SK-N-SH (cell line): ENCODE measurements at regions not wholly inside any gene's neighbourhood (a gene's known extent, or its start where the extent isn't known, plus 50 kb on each side); places are given as distances from the start of the nearest gene placed in this dataset.

Source experiments
- CTCF ChIA-PET: fragments of 300-600, 350-600 bp; formaldehyde crosslinking; extraction: SDS; loops from one replicate; lab custom pipeline; 2021; lab: Yijun Ruan, JAX
- POLR2A ChIA-PET: fragments of 350-600 bp; sonication (Branson Sonifier 250); formaldehyde crosslinking; extraction: SDS; loops from one replicate; lab custom pipeline; 2020; ENCODE audit warnings: antibody characterized with exemption, inconsistent platforms; lab: Yijun Ruan, JAX
- DNase-seq: peaks from one replicate; pipeline ENCODE4 v3.0.0; 2012
- H2AFZ ChIP-seq: fragments of 200-600 bp; sonication (generic); 2 replicates; pipeline ENCODE4 v1.8.1; 2016; ENCODE audit warnings: antibody characterized with exemption, mild to moderate bottlenecking, low read depth
- H3F3A ChIP-seq: fragments of 200-600 bp; sonication (generic); replicated peaks from 2 replicates; pipeline ENCODE3; 2016; ENCODE audit warnings: antibody characterized with exemption, mild to moderate bottlenecking; ENCODE audit not compliant: insufficient read depth
- H3K27ac ChIP-seq, 2 experiments: fragments of 200-500 bp in 1 of 2; fragments of 200-600 bp in 1 of 2; sonication (Bioruptor generic) in 1 of 2; sonication (generic), shearing (Covaris generic) in 1 of 2; 2 replicates each; pipeline versions ENCODE4 v1.5.1 to v1.6.1; 2014 to 2016; ENCODE audit warnings: low read depth in 2 of 2, inconsistent platforms in 1 of 2, low read length in 1 of 2, mild to moderate bottlenecking in 1 of 2, mixed read lengths in 1 of 2
- H3K27me3 ChIP-seq: fragments of 200-600 bp; sonication (generic), shearing (Covaris generic); 2 replicates; pipeline ENCODE4 v1.6.1; 2016; ENCODE audit warnings: mixed run types; ENCODE audit not compliant: insufficient read depth
- H3K36me3 ChIP-seq, 2 experiments: fragments of 200-500 bp in 1 of 2; fragments of 200-600 bp in 1 of 2; sonication (Bioruptor generic) in 1 of 2; sonication (generic) in 1 of 2; replicated peaks in 1 of 2; 2 replicates each; pipeline versions ENCODE3 to v1.5.1; 2014 to 2016; ENCODE audit warnings: low read length in 1 of 2, mild to moderate bottlenecking in 1 of 2; ENCODE audit not compliant: insufficient read depth in 2 of 2, control insufficient read depth in 1 of 2
- H3K4me1 ChIP-seq, 2 experiments: fragments of 200-500 bp in 1 of 2; fragments of 200-600 bp in 1 of 2; sonication (Bioruptor generic) in 1 of 2; sonication (generic), shearing (Covaris generic) in 1 of 2; 2 replicates each; pipeline versions ENCODE4 v1.5.1 to v1.6.1; 2014 to 2016; ENCODE audit warnings: low read depth in 1 of 2, low read length in 1 of 2, mixed run types in 1 of 2; ENCODE audit not compliant: insufficient read depth in 2 of 2, control insufficient read depth in 1 of 2
- H3K4me2 ChIP-seq: fragments of 200-600 bp; sonication (generic), shearing (Covaris generic); 2 replicates; pipeline ENCODE4 v1.6.1; 2017; ENCODE audit warnings: mixed run types
- H3K4me3 ChIP-seq, 2 experiments: fragments of 200-500 bp in 1 of 2; fragments of 200-600 bp in 1 of 2; sonication (Bioruptor generic) in 1 of 2; sonication (generic), shearing (Covaris generic) in 1 of 2; 2 replicates each; pipeline versions ENCODE4 v1.5.1 to v1.8.1; 2014 to 2016; ENCODE audit warnings: low read depth in 2 of 2, inconsistent platforms in 1 of 2, low read length in 1 of 2, mild to moderate bottlenecking in 1 of 2, mixed read lengths in 1 of 2, moderate library complexity in 1 of 2
- H3K79me2 ChIP-seq: fragments of 200-600 bp; sonication (generic); 2 replicates; pipeline ENCODE4 v1.8.1; 2017; ENCODE audit warnings: mild to moderate bottlenecking; ENCODE audit not compliant: insufficient read depth
- H3K9ac ChIP-seq: fragments of 200-600 bp; sonication (generic); 2 replicates; pipeline ENCODE4 v1.6.1; 2017; ENCODE audit warnings: mixed run types
- H3K9me2 ChIP-seq: fragments of 200-600 bp; sonication (generic); 2 replicates; pipeline ENCODE4 v1.6.1; 2017; ENCODE audit warnings: mixed run types
- H3K9me3 ChIP-seq: fragments of 200-600 bp; sonication (generic); 2 replicates; pipeline ENCODE4 v1.6.1; 2017; ENCODE audit warnings: mixed run types, mild to moderate bottlenecking, moderate library complexity
- H4K20me1 ChIP-seq: fragments of 200-600 bp; sonication (generic); 2 replicates; pipeline ENCODE4 v1.6.1; 2017; ENCODE audit warnings: mild to moderate bottlenecking, mixed run types; ENCODE audit not compliant: insufficient read depth
- ELF1 ChIP-seq: IDR thresholded peaks from 2 replicates; pipeline ENCODE4 v1.4.0; 2012
- EP300 ChIP-seq, 2 experiments: IDR thresholded peaks; 2 replicates each; pipeline versions ENCODE4 v1.4.0 to v1.6.1; 2012; ENCODE audit warnings: borderline replicate concordance in 1 of 2, low read depth in 1 of 2, low read length in 1 of 2
- IRF3 ChIP-seq: fragments of 150-350 bp; IDR thresholded peaks from 2 replicates; pipeline ENCODE4 v1.6.1; 2016; ENCODE audit warnings: mild to moderate bottlenecking, low read depth, low read length
- JUND ChIP-seq: IDR thresholded peaks from 2 replicates; pipeline ENCODE4 v1.4.0; 2012
- MAX ChIP-seq: IDR thresholded peaks from 2 replicates; pipeline ENCODE4 v1.4.0; 2012; ENCODE audit warnings: low read depth
- MEF2A ChIP-seq: IDR thresholded peaks from 2 replicates; pipeline ENCODE4 v1.4.0; 2012; ENCODE audit warnings: low read depth, borderline replicate concordance
- RCOR1 ChIP-seq: fragments of 150-350 bp; IDR thresholded peaks from 2 replicates; pipeline ENCODE4 v1.6.1; 2017; ENCODE audit warnings: antibody characterized with exemption, low read length
- REST ChIP-seq: IDR thresholded peaks from 2 replicates; pipeline ENCODE4 v1.6.1; 2012; ENCODE audit warnings: mild to moderate bottlenecking, low read depth, low read length, moderate library complexity
- RFX5 ChIP-seq: IDR thresholded peaks from 2 replicates; pipeline ENCODE4 v1.6.1; 2012; ENCODE audit warnings: mild to moderate bottlenecking, improper control_type of control experiment, low read length
- SIN3A ChIP-seq: IDR thresholded peaks from 2 replicates; pipeline ENCODE4 v1.6.1; 2012; ENCODE audit warnings: low read depth, mild to moderate bottlenecking, low read length, moderate library complexity, borderline replicate concordance
- TAF1 ChIP-seq: IDR thresholded peaks from 2 replicates; pipeline ENCODE4 v1.6.1; 2012; ENCODE audit warnings: low read depth, mild to moderate bottlenecking, low read length, moderate library complexity, borderline replicate concordance
- TCF12 ChIP-seq: IDR thresholded peaks from 2 replicates; pipeline ENCODE4 v1.4.0; 2012
- USF2 ChIP-seq: fragments of 150-350 bp; IDR thresholded peaks from 2 replicates; pipeline ENCODE4 v1.6.1; 2017; ENCODE audit warnings: antibody characterized with exemption, low read length, low read depth, borderline replicate concordance
- WGBS: methylation state at CpG from one replicate; pipeline ENCODE4 v1.1.6; 2017; ENCODE audit warnings: low lambda C conversion rate; 5-methylcytosine and 5-hydroxymethylcytosine counted together

GRCh38 chr10:90381468-90381867, 476.4 kb downstream of the HTR7 start:
- no peaks in the 10 kb centered on the region for H3K79me2 ChIP-seq
- POLR2A ChIA-PET: no interaction called here
- TF ChIP-seq USF2 (no peak), MEF2A (no peak), IRF3 (no peak), RCOR1 (no peak), TCF12 (no peak), JUND (no peak), MAX (no peak), RFX5 (no peak), TAF1 (no peak), EP300 (IDR thresholded peaks at IDR 0.05; ENCODE audit: borderline replicate concordance in 1 of 2, low read depth in 1 of 2, low read length in 1 of 2) (no peak), SIN3A (no peak)
- TF ChIP-seq, all 33 proteins: peak for 0
- Histone ChIP-seq H3K9ac (no peak overlapping the region), H3F3A (no peaks in the 10 kb centered on the region), H3K9me2 (no peaks in the 10 kb centered on the region), H3K27me3 (no peaks in the 10 kb centered on the region), H3K4me2 (no peak overlapping the region), H3K27ac (no peak overlapping the region), H3K4me1 (no peaks in the 10 kb centered on the region), H2AFZ (no peak overlapping the region), H3K4me3 (no peak overlapping the region), H3K36me3 (no peaks in the 10 kb centered on the region), H3K9me3 (no peaks in the 10 kb centered on the region), H4K20me1 (no peaks in the 10 kb centered on the region)
- 3% methylated on average over 2 of the region's 2 CpGs for WGBS
- CTCF ChIA-PET: no interaction called here
- DNase-seq: no peak

- Histone ChIP-seq H2AFZ (no peak overlapping the region), H4K20me1 (no peaks in the 10 kb centered on the region), H3K27ac (no peak overlapping the region), H3K9ac (no peak overlapping the region), H3K4me3 (no peak overlapping the region), H3K9me2 (no peaks in the 10 kb centered on the region), H3K4me2 (no peak overlapping the region), H3K4me1 (no peaks in the 10 kb centered on the region), H3K9me3 (no peaks in the 10 kb centered on the region), H3K27me3 (no peaks in the 10 kb centered on the region), H3K79me2 (no peaks in the 10 kb centered on the region), H3K36me3 (no peaks in the 10 kb centered on the region), H3F3A (no peaks in the 10 kb centered on the region)
- TF ChIP-seq ELF1 (no peak), REST (no peak)
- WGBS: 22% methylated on average over 3 of the region's 3 CpGs
- no peak for DNase-seq
- CTCF ChIA-PET: interaction anchor here (0.6 kb wide), 1 partner anchor 614 kb away, joined by 3 read pairs; no protein-coding TSS in a partner anchor
- POLR2A ChIA-PET: no interaction called here
Measured at GRCh38 chr10:90389876-90390275, 468.0 kb downstream of the HTR7 start.
